T1000 (cell line): ENCODE measurements at regions not wholly inside any gene's neighbourhood (a gene's known extent, or its start where the extent isn't known, plus 50 kb on each side); places are given as distances from the start of the nearest gene placed in this dataset.
"Not testable (repeated sequence)": the region's sequence is repeated elsewhere in the genome, so short reads cannot be mapped to it uniquely, and the experiment has no call there.

ENCODE experiments used
- DNase-seq: peaks from one replicate; lab custom pipeline; 2025; ENCODE audit warnings: mixed read lengths; lab: John Stamatoyannopoulos, UW

DNA sequence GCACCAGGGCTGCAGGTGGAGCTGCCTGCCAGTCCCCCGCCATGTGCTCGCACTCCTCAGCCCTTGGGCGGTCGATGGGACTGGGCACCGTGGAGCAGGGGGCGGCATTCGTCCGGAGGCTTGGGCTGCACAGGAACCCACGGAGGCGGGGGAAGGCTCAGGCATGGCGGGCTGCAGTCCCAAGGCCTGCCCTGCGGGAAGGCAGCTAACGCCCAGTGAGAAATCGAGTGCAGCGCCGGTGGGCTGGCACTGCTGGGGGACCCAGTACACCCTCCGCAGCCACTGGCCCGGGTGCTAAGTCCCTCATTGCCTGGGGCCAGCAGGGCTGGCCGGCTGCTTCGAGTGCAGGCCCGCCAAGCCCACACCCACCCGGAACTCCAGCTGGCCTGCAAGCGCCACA, 130.5 kb upstream of the RXFP2 start:
- DNase-seq = not testable (repeated sequence)

DNA sequence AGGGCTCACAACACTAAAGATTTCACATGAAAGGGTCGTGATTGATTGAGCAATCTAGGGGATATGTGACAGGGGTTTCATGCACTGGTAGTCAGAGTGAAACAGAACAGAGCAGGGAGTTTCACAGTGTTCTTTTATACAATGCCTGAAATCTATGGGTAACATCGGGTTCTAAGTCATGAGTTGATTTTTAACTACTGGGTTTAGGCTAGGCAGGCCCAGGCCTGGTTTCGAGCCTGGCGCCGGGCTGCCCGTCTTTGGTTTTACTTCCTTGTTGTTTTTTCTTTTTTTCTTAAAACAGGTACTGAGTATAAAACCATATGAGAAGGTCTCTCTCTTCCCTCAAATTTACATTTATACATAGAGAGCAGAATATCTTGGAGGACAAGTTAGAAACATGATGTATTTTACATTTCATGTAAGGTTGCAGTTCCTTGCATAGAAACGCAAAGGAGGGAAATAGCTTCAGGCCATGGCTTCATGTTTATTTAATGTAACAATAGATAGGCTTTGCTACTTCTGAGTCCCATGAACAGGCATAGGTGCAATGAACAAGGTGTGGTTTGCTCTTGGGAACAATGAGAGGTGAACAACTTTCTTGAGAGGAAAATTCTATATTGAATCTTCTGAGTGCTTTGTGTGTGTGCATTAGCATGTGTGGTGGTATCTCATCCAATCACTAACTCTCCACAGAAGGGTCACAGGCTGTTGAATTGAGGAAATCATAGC, 128.9 kb upstream of the RXFP2 start:
- no peak for DNase-seq

- no peak for DNase-seq
Observed at GRCh38 chr13:31611214-31611613, 128.1 kb upstream of the RXFP2 start.

DNA sequence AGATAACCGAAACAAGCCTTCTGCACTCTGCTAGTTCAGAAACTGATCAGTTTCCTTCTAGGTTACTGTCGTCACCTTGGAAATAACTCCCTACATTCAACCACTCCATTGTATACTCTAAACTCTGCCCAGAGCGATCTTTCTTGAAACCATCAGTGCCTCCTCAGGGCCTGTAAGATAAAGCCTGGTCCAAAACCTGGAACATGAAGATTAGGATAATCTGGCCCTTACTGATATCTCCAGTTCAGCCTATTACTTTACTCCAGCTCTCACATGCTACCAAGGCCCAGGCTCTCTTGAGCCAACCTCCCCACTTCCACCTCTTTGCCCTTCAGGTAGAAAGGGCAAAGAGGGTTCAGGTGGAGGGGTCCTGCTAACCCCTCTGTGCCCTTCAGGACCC, 125.3 kb upstream of the RXFP2 start:
- no peak for DNase-seq

DNA sequence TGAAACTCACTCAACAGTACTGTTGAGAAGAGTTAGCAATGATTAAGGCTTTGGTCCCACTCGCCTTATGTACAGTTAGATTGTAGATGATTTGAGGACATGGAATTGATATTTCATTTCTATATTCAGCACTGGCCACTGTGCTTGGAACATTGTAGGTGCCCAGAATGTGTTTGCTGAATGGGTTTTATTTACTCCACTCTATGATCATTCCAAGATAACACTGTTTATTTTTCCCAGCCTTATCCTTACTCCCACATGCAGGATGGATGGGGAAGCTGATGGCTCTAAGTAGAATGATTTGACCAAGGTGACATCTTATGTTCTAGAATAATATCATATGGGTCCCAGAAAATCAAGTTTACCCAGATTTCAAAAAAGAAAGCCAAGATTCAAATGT, 124.6 kb upstream of the RXFP2 start:
- DNase-seq = no peak

GRCh38 chr13:31625115-31625514, 114.2 kb upstream of the RXFP2 start:
- no peak for DNase-seq

GRCh38 chr13:31627097-31627845, 112.1 kb upstream of the RXFP2 start:
- no peak for DNase-seq

- DNase-seq = peak; percentile 19
Observed at GRCh38 chr13:31629085-31629780, 110.1 kb upstream of the RXFP2 start.

DNA sequence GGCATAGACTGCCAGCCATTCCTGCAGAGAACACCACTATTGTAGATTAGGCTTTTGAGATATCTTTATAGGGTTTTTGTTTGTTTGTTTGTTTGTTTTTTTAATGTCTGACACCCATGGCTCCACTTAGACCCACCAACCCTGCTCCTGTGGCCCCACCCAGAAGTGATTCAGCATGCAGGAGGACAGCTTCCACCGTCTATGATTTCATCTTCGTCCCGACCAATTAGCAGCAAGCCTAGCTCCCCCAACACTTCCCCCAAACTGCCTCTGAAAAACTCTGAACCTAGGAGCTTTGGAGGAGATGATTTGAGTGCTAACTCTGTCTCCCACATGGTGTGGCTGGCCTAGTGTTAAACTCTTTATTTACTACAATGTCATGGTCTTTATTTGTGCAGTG, 108.3 kb upstream of the RXFP2 start:
- no peak for DNase-seq

GRCh38 chr13:31631746-31632145, 107.6 kb upstream of the RXFP2 start:
- DNase-seq = no peak

- peak; percentile 5 for DNase-seq
Observed at GRCh38 chr13:31638577-31638976, 100.7 kb upstream of the RXFP2 start.

DNA sequence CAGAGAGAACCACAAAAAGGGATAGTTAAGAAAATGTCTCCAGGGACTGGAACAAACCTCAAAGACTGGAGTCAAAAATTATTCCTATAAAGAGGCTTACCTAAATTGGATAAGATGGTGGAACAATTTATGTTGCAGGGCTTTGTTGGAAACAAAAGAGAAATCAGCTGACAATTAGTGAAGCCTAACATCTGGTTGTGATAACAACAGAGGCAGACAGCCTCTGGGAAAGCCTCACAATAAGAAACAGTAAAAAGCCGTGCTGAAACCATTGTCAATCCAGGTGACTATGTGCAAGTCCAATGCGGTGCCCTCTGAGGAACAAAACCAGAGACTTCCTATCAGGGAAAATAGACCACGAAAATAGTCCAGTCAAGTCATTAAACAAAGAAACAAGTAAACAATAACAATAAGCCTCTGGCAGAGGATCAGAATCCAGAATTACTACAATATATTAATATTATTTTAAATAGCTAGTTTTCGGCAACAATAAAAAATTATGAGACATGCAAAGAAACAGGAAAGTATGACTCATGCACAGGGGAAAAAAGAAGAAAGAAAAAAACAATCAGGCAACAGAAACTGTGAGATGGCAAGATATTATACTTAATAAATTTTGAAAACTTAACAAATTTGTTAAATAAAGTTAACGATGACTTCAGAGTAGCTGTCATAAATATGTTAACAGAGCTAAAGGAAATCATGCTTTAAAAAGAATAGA, 99.7 kb upstream of the RXFP2 start:
- no peak for DNase-seq

DNA sequence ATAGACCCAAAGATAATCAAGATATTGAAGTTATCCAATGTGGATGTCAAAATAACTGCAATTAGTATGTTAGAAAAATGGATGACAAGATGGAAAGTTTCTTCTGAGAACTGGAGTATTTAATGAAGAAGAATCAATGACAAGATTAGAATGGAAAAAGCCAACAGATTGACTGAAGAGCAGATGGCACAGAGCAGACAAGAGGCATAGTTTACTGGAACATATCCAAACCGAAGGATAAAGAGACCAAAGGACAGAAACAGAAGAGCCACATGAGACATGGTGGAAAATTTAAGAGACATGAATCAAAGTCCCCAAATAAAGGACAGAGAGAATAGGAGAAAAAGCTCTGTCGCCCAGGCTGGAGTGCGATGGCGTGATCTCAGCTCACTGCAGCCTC, 89.6 kb upstream of the RXFP2 start:
- no peak for DNase-seq

DNA sequence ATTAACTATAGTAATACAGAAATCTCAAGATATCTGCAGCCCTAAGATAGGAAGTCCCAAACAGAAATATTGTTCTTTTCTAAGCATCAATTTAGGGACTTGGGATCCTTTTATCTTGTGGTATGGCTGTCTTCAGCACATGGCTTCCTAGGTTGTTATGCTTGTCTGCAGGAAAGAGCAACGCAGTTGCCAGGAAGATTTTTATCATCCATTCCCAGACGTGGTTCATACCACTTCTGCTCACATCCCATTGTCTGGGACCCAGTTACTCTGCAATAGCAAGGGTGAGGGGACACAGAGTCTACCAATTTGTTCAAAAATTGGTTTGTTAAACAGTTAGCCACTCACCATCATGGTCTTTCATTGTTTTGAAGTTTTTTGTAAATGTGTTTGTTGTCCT, 85.6 kb upstream of the RXFP2 start:
- DNase-seq = no peak

DNA sequence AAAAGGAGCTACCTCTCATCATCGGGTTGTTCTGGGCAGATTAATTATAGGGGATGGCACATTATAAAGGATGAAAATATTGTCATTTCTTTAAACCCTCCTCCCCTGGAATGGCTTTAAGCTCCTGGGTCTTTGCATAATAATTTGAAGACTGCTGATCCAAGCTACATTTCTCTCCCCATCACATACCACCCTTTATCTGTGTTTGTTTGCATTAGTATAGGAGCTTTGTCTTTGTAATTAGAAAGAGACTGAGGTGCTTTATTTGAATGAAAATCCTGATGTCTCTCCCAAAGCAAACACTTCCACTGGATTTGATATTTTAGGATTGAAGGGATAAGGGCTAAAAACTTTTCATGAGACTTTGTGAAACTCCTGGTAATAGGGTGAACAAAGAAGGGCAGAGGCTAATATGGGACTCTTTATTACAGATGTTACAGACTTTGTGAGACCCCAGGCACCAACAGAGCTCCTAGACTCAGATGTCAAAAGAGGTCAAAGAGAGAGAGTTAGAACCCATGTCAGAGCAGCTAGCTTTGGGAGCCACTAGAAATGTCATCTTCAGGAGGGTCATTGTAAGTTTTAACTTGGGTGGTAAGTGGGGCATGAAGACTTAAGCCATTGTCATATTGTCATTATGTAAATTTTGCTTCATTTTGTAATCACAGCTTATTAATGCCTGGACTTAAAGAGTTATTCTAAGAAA, 75.3 kb upstream of the RXFP2 start:
- DNase-seq = no peak

DNA sequence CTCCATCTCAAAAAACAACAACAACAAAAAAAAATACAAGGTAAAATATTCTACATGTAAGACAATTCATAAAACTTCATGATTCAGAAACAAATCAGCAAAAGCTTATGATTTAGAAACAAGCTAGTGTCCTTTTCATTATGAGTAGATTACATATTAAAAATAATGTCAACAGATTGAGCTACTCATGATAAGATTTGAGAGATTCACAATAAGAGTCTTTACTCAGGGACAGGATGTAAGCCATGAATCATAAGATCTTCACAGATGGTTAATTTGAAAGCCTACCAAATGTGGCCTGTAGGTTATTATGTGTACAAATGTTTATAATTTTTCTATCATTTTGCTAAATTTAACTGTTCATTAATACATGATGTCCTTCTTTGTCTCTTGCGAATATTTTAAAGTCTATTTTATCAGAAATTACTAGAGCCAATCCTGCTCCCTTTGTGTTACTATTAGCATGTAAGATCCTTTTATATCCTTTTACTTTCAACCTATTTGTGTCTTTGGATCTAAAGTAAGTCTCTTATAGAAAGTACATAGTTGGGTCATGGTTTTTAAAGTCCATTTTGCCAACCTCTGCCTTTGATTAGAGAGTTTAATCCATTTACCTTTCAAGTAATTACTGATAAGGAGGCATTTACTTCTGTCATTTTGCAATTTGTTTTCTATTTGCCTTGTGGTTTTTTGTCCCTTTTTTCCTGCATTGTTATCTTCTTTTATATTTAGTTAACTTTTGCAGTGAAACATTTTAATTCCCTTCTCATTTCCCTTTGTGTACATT, 68.3 kb upstream of the RXFP2 start:
- DNase-seq = no peak

GRCh38 chr13:31674051-31674450, 65.3 kb upstream of the RXFP2 start:
- DNase-seq = no peak

GRCh38 chr13:31675440-31675953, 63.8 kb upstream of the RXFP2 start:
- no peak for DNase-seq

DNA sequence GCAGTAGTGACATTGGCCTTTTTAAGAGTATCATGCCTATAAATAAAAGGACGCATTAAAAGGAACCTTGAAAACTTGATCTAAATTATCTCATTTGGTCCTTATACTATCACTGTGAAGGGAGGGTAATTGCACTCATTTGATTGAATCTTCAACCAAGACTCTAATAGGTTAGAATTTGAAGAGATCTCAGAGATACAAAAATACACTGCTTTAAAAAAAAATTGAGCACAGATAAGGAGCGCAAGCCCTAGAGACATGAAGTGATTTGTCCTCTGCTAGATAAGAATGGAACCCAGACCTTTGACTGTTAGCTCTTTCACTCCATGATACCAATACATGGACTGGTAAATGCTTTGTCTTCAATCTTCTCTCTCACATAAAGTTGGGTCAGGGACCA, 58.2 kb upstream of the RXFP2 start:
- no peak for DNase-seq

DNA sequence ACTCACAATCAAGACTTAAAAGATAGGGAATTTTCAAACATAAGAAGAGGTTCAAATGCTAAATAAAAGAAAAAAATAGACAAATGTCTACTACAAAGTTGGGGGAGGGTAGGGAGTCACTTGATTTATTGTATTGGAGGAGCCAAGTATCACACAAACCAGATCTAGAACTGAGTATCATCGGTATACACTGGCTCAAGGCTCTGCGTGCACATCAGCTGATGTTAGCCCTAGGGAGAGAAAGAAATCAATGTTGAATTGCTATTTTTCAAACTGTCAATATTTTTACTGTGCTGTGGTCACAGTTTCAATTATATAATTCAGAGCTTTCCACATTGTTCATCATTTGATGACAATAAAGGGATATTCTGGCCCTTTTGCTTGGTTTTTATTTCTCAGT, 54.9 kb upstream of the RXFP2 start:
- DNase-seq = no peak
